H1 (cell line): ENCODE measurements at regions not wholly inside any gene's neighbourhood (a gene's known extent, or its start where the extent isn't known, plus 50 kb on each side); places are given as distances from the start of the nearest gene placed in this dataset.

Experiments used
- ASH2L ChIP-seq: fragments of 200-600, 300-600 bp; sonication (generic); IDR thresholded peaks from one replicate; pipeline ENCODE4 v1.7.1; 2017; ENCODE audit warnings: low read length
- CHD7 ChIP-seq: fragments of 300-600 bp; sonication (generic); IDR thresholded peaks from 2 replicates; pipeline ENCODE4 v1.7.1; 2012; ENCODE audit warnings: low read length, moderate library complexity, mild to moderate bottlenecking, inconsistent platforms; ENCODE audit not compliant: insufficient replicate concordance
- CTBP2 ChIP-seq: IDR thresholded peaks from 2 replicates; pipeline ENCODE4 v1.7.0; 2011; ENCODE audit warnings: borderline replicate concordance, mild to moderate bottlenecking, moderate library complexity, mixed read lengths, low read length; ENCODE audit not compliant: insufficient read depth, insufficient read length
- FOSL1 ChIP-seq: IDR thresholded peaks from 2 replicates; pipeline ENCODE4 v1.6.1; 2011; ENCODE audit warnings: mild to moderate bottlenecking, low read depth, low read length, moderate library complexity; ENCODE audit not compliant: insufficient read depth
- KDM4A ChIP-seq: IDR thresholded peaks from one replicate; pipeline ENCODE4 v1.7.1; 2012; ENCODE audit warnings: low read depth, mild to moderate bottlenecking, moderate library complexity, low read length, inconsistent platforms; ENCODE audit not compliant: severe bottlenecking
- KDM5A ChIP-seq: fragments of 200-600 bp; IDR thresholded peaks from 2 replicates; pipeline ENCODE4 v1.7.1; 2012; ENCODE audit warnings: mild to moderate bottlenecking, low read length, inconsistent platforms, mixed read lengths
- RXRA ChIP-seq: IDR thresholded peaks from 2 replicates; pipeline ENCODE4 v1.6.1; 2011; ENCODE audit warnings: low read depth, mild to moderate bottlenecking, low read length, moderate library complexity; ENCODE audit not compliant: insufficient read depth
- ZNF274 ChIP-seq: IDR thresholded peaks from 2 replicates; pipeline ENCODE4 v1.7.0; 2012; ENCODE audit warnings: low read length, borderline replicate concordance; ENCODE audit errors: extremely low read depth
- TF ChIP-seq, protein P1 (sequence below): IDR thresholded peaks from 2 replicates; pipeline ENCODE4 v1.6.1; 2011; ENCODE audit warnings: low read length, improper control_type of control experiment

DNA sequence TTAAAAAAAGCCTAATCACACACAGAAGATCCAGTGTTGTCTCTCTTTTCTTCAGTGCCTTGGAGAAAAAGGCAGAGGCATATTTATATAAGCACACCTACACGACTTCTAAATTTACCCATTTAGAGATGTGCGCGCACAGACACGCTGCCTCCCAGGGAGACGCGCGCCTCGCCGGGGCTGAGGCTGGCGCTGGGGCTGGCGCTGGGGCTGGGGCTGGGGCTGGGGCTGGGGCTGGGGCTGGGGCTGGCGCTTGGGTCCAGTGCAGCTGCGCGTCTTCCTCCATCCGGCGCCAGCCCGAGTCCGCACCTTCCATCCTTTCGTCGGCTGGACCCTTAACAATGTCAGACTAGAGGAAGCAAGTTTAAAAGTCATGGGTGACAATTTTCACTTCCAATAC, 118.4 kb upstream of the ARID2 start (continued):
- no peak for TF ChIP-seq CHD7
- no peak for TF ChIP-seq FOSL1
- no peak for TF ChIP-seq CTBP2
- TF ChIP-seq RXRA, result no peak
- no peak for TF ChIP-seq KDM5A
- no peak for TF ChIP-seq ZNF274
- no peak for TF ChIP-seq ASH2L
- TF ChIP-seq, protein P1, sequence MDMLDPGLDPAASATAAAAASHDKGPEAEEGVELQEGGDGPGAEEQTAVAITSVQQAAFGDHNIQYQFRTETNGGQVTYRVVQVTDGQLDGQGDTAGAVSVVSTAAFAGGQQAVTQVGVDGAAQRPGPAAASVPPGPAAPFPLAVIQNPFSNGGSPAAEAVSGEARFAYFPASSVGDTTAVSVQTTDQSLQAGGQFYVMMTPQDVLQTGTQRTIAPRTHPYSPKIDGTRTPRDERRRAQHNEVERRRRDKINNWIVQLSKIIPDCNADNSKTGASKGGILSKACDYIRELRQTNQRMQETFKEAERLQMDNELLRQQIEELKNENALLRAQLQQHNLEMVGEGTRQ, result no peak
- no peak for TF ChIP-seq KDM4A
